Upper lobe of right lung (tissue), 1 donor: ENCODE measurements at regions not wholly inside any gene's neighbourhood (a gene's known extent, or its start where the extent isn't known, plus 50 kb on each side); places are given as distances from the start of the nearest gene placed in this dataset.

ENCODE experiments used
- ATAC-seq: fragments of 200-7000 bp; cut with Tn5 transposase; one replicate; pipeline ENCODE4 v1.9.1; 2020; ENCODE audit warnings: mild to moderate bottlenecking, moderate library complexity
- DNase-seq: peaks from one replicate; pipeline ENCODE4 v3.0.0-alpha.2; 2020
- H3K27ac ChIP-seq: fragments of 200-600 bp; one replicate; pipeline ENCODE4 v1.8.0; 2022
- H3K27me3 ChIP-seq: fragments of 200-600 bp; one replicate; pipeline ENCODE4 v1.8.0; 2022; ENCODE audit warnings: mild to moderate bottlenecking
- H3K36me3 ChIP-seq: fragments of 200-600 bp; one replicate; pipeline ENCODE4 v1.8.0; 2022
- H3K4me1 ChIP-seq: fragments of 200-600 bp; one replicate; pipeline ENCODE4 v1.8.0; 2022
- H3K4me3 ChIP-seq: fragments of 200-600 bp; one replicate; pipeline ENCODE4 v1.8.0; 2022; ENCODE audit warnings: mild to moderate bottlenecking
- H3K9me3 ChIP-seq: fragments of 200-600 bp; one replicate; pipeline ENCODE4 v1.8.0; 2022
- intact Hi-C: fragments of 100-400 bp; cut with DNase I; formaldehyde crosslinking; loops from one replicate; pipeline ENCODE4 v1.11.0; 2022
- TF ChIP-seq, protein P1 (sequence below): fragments of 200-600 bp; IDR thresholded peaks from one replicate; pipeline ENCODE4 v1.8.0; 2022; ENCODE audit warnings: antibody characterized with exemption
- donor health status: DM: no; HTN: yes; CAD: no; lungs with severe emphysema.

DNA sequence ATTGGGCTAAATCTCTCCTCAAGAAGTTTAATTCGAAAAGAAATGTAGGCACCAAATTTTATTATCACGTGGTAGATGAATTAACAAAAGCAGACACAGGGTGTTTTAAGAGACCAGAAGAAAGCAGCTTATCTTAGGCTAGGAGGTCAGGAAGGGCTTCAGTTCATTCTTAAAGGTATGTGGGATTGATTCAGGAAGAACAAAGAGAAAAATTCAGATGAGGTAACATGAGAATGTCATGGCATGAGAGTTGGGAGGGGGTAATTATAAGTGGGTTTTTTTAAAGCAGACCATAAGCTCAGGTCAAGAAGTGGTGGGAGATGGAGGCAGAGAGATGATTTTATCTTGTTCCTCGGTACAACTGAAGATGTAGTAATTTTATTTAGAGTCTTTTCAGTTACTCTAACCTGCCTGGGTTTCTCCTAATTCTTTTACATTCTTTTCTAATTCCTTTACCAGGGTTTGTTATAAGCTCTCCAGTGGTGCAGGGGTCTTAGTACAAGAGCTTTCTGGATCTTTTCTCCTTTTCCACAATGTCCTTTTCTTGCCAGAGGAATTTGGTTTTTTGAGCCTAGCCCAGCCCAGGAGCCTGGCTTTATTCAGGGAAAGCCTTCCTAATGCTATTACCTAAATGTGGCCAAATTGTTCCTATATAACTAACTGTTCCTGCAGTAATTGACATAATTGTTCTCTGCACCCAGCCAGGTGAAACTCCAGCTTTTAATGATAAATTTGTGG, 474.1 kb upstream of the BTBD3 start:
- TF ChIP-seq, protein P1, sequence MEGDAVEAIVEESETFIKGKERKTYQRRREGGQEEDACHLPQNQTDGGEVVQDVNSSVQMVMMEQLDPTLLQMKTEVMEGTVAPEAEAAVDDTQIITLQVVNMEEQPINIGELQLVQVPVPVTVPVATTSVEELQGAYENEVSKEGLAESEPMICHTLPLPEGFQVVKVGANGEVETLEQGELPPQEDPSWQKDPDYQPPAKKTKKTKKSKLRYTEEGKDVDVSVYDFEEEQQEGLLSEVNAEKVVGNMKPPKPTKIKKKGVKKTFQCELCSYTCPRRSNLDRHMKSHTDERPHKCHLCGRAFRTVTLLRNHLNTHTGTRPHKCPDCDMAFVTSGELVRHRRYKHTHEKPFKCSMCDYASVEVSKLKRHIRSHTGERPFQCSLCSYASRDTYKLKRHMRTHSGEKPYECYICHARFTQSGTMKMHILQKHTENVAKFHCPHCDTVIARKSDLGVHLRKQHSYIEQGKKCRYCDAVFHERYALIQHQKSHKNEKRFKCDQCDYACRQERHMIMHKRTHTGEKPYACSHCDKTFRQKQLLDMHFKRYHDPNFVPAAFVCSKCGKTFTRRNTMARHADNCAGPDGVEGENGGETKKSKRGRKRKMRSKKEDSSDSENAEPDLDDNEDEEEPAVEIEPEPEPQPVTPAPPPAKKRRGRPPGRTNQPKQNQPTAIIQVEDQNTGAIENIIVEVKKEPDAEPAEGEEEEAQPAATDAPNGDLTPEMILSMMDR = no peak
- Histone ChIP-seq H3K36me3 (no peaks in the 10 kb centered on the region), H3K27me3 (no peaks in the 10 kb centered on the region), H3K9me3 (no peaks in the 10 kb centered on the region), H3K4me3 (no peak overlapping the region), H3K4me1 (no peaks in the 10 kb centered on the region), H3K27ac (no peak overlapping the region)
- intact Hi-C loops = no loop called here
- no peak for DNase-seq
- ATAC-seq = no peak

DNA sequence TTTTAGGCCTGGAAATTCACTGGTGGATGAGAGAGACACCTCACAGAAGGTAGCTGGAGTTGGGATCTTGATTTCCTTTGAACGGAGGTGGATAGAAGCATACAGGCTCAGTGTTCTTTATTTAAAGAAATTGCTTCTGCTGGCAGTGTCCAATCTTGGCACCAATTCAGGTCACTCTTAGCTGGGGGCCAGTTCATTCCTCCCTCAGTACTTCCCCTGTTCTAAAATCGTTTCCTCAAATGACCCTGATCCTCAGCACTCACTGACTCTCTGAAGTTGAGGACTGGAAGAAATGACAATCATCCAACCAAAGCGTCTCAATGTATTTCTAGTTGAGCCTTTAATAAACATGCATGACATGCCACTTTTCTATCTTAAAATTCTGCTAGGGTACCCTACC, 472.5 kb upstream of the BTBD3 start:
- Histone ChIP-seq H3K9me3 (no peaks in the 10 kb centered on the region), H3K27me3 (no peaks in the 10 kb centered on the region), H3K36me3 (no peaks in the 10 kb centered on the region), H3K27ac (no peak overlapping the region), H3K4me1 (no peaks in the 10 kb centered on the region), H3K4me3 (no peak overlapping the region)
- DNase-seq = no peak
- no peak for ATAC-seq
- TF ChIP-seq, protein P1 = no peak
- intact Hi-C loops = no loop called here

DNA sequence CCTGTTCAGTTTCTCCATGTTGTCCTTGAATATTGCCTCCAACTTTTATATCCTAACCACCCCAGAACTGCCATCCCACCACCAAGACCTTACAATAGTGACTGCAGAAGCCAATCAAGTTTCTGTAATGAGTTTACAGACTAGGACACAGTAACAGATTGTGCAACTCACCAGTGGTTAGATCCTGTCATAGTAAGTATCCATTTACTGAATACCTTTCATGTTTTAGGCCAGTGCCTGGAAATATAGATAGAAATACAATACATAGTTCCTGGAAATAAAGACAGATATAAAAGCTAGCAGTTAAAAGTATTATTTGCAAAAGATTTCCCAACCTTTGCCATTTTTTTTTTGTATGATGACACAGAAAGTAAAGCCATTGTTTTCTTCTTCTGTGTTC, 471.8 kb upstream of the BTBD3 start:
- Histone ChIP-seq H3K27me3 (no peaks in the 10 kb centered on the region), H3K9me3 (no peaks in the 10 kb centered on the region), H3K36me3 (no peaks in the 10 kb centered on the region), H3K4me3 (no peak overlapping the region), H3K4me1 (no peaks in the 10 kb centered on the region), H3K27ac (no peak overlapping the region)
- TF ChIP-seq, protein P1 = no peak
- intact Hi-C loops = no loop called here
- ATAC-seq = no peak
- no peak for DNase-seq

DNA sequence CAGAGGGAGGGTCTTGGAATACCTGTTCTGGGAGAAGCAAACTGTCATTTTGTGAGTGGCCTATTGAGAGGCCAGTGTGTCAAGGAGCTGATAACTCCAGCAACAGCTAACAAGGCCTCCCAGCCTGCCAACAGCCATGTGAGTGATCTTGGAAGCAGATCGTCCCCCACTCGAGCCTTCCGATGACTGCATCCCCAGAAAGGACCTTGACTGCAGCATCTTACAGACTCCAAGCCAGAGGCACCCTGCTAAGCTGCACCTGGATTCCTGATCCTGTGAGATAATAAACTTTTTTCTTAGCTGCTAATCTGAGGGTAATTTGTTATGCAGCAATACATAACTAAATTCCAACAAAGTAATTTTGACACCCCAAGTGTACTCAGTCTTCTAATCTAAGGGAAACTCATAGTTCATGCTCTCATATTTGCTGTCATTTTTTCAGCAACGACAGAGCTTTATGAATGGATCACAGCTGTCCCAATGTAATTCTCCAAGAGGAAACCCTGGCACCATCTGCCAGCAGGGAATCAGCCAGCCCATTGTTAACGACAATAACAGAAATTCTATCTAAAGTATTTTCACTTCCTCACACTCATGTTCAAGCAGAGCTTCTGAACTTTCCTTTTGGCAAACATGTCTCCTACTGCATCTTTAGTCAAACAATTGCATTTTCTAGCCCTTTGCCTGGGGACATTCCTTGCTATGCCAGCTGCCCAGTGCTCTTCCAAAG, 470.2 kb upstream of the BTBD3 start:
- no peaks in the 10 kb centered on the region for H3K36me3 ChIP-seq
- no peaks in the 10 kb centered on the region for H3K9me3 ChIP-seq
- ATAC-seq = no peak
- no peak for DNase-seq
- no peaks in the 10 kb centered on the region for H3K27me3 ChIP-seq
- no peaks in the 10 kb centered on the region for H3K4me1 ChIP-seq
- no peak overlapping the region for H3K4me3 ChIP-seq
- H3K27ac ChIP-seq = no peak overlapping the region
- intact Hi-C loops = no loop called here
- TF ChIP-seq, protein P1 = no peak

DNA sequence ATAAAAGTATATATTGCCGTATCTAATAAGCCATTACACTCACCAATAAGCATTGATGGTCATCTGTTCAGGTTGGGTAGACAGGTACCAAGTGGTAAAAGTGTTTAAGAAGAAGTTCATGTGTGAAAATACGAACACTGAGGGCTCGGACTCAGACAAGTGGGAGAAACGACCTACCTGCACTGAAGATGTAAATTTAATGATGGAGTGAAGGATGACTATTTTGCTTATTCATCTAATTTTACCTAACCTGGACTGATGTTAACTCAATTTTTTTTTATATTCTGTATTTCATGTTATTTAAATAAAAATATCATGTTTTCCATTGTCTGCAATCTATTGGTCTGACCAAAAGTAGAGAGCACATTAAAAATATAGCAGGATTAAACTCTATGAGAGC, 469.1 kb upstream of the BTBD3 start:
- H3K9me3 ChIP-seq = no peaks in the 10 kb centered on the region
- TF ChIP-seq, protein P1 = no peak
- no peaks in the 10 kb centered on the region for H3K36me3 ChIP-seq
- no peaks in the 10 kb centered on the region for H3K4me1 ChIP-seq
- no peak for DNase-seq
- H3K4me3 ChIP-seq = no peak overlapping the region
- H3K27me3 ChIP-seq = no peaks in the 10 kb centered on the region
- ATAC-seq = no peak
- no peak overlapping the region for H3K27ac ChIP-seq
- intact Hi-C loops = no loop called here
